WTC11 (cell line): ENCODE measurements at regions not wholly inside any gene's neighbourhood (a gene's known extent, or its start where the extent isn't known, plus 50 kb on each side); places are given as distances from the start of the nearest gene placed in this dataset.

ENCODE experiments used
- ATAC-seq: fragments of 200-7000 bp; cut with Tn5 transposase; 2 replicates; pipeline ENCODE4 v1.10.0; 2021; ENCODE audit warnings: mild to moderate bottlenecking, moderate library complexity
- CTCF ChIA-PET: fragments of 300-600 bp; sonication (Branson Sonifier 250); formaldehyde crosslinking; loops from one replicate; lab custom pipeline; 2021; ENCODE audit warnings: antibody characterized with exemption; lab: Charles Lee
- POLR2A ChIA-PET: fragments of 350-600 bp; sonication (Branson Sonifier 250); formaldehyde crosslinking; loops from one replicate; lab custom pipeline; 2021; ENCODE audit warnings: antibody characterized with exemption; lab: Charles Lee
- DNase-seq: peaks from one replicate; pipeline ENCODE4 v3.0.0; 2021; ENCODE audit warnings: low spot score
- H3K27ac Mint-ChIP-seq: 2 replicates; pipeline ENCODE4 v1.8.0; 2021; ENCODE audit warnings: mixed read lengths
- H3K27me3 Mint-ChIP-seq: 2 replicates; pipeline ENCODE4 v1.8.0; 2021; ENCODE audit warnings: low read depth, mild to moderate bottlenecking, moderate library complexity, mixed read lengths
- H3K36me3 Mint-ChIP-seq: 2 replicates; pipeline ENCODE4 v1.8.0; 2021; ENCODE audit warnings: mixed read lengths
- H3K4me1 Mint-ChIP-seq: 2 replicates; pipeline ENCODE4 v1.8.0; 2022; ENCODE audit warnings: mixed read lengths
- H3K4me3 Mint-ChIP-seq: 2 replicates; pipeline ENCODE4 v1.8.0; 2021; ENCODE audit warnings: mild to moderate bottlenecking, moderate library complexity, mixed read lengths
- H3K9me3 Mint-ChIP-seq: 2 replicates; pipeline ENCODE4 v1.8.0; 2021; ENCODE audit warnings: mixed read lengths
- ATF6 ChIP-seq: sonication (generic); formaldehyde crosslinking; IDR thresholded peaks from 2 replicates; pipeline ENCODE4 v1.8.1; 2023; ENCODE audit warnings: mild to moderate bottlenecking, missing genetic modification reagents
- CBFB ChIP-seq: sonication (generic); formaldehyde crosslinking; IDR thresholded peaks from 2 replicates; pipeline ENCODE4 v1.8.1; 2022; ENCODE audit warnings: mild to moderate bottlenecking, low read depth, missing genetic modification reagents
- E2F4 ChIP-seq: sonication (generic); formaldehyde crosslinking; IDR thresholded peaks from 2 replicates; pipeline ENCODE4 v1.8.1; 2022; ENCODE audit warnings: low read depth, mild to moderate bottlenecking, moderate library complexity, missing genetic modification reagents, borderline replicate concordance
- MXD4 ChIP-seq: fragments of 250-450 bp; sonication (Bioruptor Pico); IDR thresholded peaks from 2 replicates; pipeline ENCODE4 v1.8.0; 2021; ENCODE audit warnings: mild to moderate bottlenecking, moderate library complexity, borderline replicate concordance
- USF1 ChIP-seq: sonication (generic); formaldehyde crosslinking; IDR thresholded peaks from 2 replicates; pipeline ENCODE4 v1.8.0; 2022; ENCODE audit warnings: mild to moderate bottlenecking, missing genetic modification reagents
- ZNF317 ChIP-seq: sonication (generic); formaldehyde crosslinking; IDR thresholded peaks from 2 replicates; pipeline ENCODE4 v1.8.1; 2023; ENCODE audit warnings: low read depth, mild to moderate bottlenecking, moderate library complexity, missing genetic modification reagents, borderline replicate concordance
- ZNF396 ChIP-seq: fragments of 250-450 bp; sonication (Bioruptor Pico); IDR thresholded peaks from 2 replicates; pipeline ENCODE4 v1.8.0; 2021; ENCODE audit warnings: mild to moderate bottlenecking, moderate library complexity, borderline replicate concordance
- ZNF416 ChIP-seq: fragments of 250-450 bp; sonication (Bioruptor Pico); IDR thresholded peaks from 2 replicates; pipeline ENCODE4 v1.9.0; 2021; ENCODE audit warnings: mild to moderate bottlenecking, inconsistent platforms
- TF ChIP-seq, protein P1 (sequence below): sonication (generic); formaldehyde crosslinking; IDR thresholded peaks from 2 replicates; pipeline ENCODE4 v1.8.0; 2022; ENCODE audit warnings: missing genetic modification reagents
- TF ChIP-seq, protein P2 (sequence below): sonication (generic); formaldehyde crosslinking; conservative IDR thresholded peaks from 2 replicates; pipeline ENCODE4 v1.8.1; 2023; ENCODE audit warnings: mild to moderate bottlenecking, low read depth, missing genetic modification reagents, moderate library complexity
- TF ChIP-seq, protein P3 (sequence below): sonication (generic); formaldehyde crosslinking; IDR thresholded peaks from 2 replicates; pipeline ENCODE4 v1.8.1; 2022; ENCODE audit warnings: low read depth, missing genetic modification reagents, borderline replicate concordance
- TF ChIP-seq, protein P4 (sequence below): sonication (generic); formaldehyde crosslinking; IDR thresholded peaks from 2 replicates; pipeline ENCODE4 v1.8.1; 2022; ENCODE audit warnings: missing genetic modification reagents, borderline replicate concordance
- TF ChIP-seq, protein P5 (sequence below): sonication (generic); formaldehyde crosslinking; IDR thresholded peaks from 2 replicates; pipeline ENCODE4 v1.8.0; 2023; ENCODE audit warnings: missing genetic modification reagents, mild to moderate bottlenecking, borderline replicate concordance

- TF ChIP-seq USF1 (CRISPR knock-in tag) (no peak), E2F4 (CRISPR knock-in tag) (no peak), CBFB (CRISPR knock-in tag) (no peak), ATF6 (CRISPR knock-in tag) (no peak), ZNF396 (no peak), ZNF317 (no peak), MXD4 (CRISPR knock-in tag) (no peak), ZNF416 (CRISPR knock-in tag) (no peak)
- TF ChIP-seq, protein P1, sequence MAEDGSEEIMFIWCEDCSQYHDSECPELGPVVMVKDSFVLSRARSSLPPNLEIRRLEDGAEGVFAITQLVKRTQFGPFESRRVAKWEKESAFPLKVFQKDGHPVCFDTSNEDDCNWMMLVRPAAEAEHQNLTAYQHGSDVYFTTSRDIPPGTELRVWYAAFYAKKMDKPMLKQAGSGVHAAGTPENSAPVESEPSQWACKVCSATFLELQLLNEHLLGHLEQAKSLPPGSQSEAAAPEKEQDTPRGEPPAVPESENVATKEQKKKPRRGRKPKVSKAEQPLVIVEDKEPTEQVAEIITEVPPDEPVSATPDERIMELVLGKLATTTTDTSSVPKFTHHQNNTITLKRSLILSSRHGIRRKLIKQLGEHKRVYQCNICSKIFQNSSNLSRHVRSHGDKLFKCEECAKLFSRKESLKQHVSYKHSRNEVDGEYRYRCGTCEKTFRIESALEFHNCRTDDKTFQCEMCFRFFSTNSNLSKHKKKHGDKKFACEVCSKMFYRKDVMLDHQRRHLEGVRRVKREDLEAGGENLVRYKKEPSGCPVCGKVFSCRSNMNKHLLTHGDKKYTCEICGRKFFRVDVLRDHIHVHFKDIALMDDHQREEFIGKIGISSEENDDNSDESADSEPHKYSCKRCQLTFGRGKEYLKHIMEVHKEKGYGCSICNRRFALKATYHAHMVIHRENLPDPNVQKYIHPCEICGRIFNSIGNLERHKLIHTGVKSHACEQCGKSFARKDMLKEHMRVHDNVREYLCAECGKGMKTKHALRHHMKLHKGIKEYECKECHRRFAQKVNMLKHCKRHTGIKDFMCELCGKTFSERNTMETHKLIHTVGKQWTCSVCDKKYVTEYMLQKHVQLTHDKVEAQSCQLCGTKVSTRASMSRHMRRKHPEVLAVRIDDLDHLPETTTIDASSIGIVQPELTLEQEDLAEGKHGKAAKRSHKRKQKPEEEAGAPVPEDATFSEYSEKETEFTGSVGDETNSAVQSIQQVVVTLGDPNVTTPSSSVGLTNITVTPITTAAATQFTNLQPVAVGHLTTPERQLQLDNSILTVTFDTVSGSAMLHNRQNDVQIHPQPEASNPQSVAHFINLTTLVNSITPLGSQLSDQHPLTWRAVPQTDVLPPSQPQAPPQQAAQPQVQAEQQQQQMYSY (CRISPR knock-in tag): no peak
- TF ChIP-seq, protein P2, sequence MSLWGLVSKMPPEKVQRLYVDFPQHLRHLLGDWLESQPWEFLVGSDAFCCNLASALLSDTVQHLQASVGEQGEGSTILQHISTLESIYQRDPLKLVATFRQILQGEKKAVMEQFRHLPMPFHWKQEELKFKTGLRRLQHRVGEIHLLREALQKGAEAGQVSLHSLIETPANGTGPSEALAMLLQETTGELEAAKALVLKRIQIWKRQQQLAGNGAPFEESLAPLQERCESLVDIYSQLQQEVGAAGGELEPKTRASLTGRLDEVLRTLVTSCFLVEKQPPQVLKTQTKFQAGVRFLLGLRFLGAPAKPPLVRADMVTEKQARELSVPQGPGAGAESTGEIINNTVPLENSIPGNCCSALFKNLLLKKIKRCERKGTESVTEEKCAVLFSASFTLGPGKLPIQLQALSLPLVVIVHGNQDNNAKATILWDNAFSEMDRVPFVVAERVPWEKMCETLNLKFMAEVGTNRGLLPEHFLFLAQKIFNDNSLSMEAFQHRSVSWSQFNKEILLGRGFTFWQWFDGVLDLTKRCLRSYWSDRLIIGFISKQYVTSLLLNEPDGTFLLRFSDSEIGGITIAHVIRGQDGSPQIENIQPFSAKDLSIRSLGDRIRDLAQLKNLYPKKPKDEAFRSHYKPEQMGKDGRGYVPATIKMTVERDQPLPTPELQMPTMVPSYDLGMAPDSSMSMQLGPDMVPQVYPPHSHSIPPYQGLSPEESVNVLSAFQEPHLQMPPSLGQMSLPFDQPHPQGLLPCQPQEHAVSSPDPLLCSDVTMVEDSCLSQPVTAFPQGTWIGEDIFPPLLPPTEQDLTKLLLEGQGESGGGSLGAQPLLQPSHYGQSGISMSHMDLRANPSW (CRISPR knock-in tag): no peak
- TF ChIP-seq, protein P3, sequence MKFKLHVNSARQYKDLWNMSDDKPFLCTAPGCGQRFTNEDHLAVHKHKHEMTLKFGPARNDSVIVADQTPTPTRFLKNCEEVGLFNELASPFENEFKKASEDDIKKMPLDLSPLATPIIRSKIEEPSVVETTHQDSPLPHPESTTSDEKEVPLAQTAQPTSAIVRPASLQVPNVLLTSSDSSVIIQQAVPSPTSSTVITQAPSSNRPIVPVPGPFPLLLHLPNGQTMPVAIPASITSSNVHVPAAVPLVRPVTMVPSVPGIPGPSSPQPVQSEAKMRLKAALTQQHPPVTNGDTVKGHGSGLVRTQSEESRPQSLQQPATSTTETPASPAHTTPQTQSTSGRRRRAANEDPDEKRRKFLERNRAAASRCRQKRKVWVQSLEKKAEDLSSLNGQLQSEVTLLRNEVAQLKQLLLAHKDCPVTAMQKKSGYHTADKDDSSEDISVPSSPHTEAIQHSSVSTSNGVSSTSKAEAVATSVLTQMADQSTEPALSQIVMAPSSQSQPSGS (CRISPR knock-in tag): no peak
- TF ChIP-seq, protein P4, sequence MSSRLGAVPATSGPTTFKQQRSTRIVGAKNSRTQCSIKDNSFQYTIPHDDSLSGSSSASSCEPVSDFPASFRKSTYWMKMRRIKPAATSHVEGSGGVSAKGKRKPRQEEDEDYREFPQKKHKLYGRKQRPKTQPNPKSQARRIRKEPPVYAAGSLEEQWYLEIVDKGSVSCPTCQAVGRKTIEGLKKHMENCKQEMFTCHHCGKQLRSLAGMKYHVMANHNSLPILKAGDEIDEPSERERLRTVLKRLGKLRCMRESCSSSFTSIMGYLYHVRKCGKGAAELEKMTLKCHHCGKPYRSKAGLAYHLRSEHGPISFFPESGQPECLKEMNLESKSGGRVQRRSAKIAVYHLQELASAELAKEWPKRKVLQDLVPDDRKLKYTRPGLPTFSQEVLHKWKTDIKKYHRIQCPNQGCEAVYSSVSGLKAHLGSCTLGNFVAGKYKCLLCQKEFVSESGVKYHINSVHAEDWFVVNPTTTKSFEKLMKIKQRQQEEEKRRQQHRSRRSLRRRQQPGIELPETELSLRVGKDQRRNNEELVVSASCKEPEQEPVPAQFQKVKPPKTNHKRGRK (CRISPR knock-in tag): no peak
- TF ChIP-seq, protein P5, sequence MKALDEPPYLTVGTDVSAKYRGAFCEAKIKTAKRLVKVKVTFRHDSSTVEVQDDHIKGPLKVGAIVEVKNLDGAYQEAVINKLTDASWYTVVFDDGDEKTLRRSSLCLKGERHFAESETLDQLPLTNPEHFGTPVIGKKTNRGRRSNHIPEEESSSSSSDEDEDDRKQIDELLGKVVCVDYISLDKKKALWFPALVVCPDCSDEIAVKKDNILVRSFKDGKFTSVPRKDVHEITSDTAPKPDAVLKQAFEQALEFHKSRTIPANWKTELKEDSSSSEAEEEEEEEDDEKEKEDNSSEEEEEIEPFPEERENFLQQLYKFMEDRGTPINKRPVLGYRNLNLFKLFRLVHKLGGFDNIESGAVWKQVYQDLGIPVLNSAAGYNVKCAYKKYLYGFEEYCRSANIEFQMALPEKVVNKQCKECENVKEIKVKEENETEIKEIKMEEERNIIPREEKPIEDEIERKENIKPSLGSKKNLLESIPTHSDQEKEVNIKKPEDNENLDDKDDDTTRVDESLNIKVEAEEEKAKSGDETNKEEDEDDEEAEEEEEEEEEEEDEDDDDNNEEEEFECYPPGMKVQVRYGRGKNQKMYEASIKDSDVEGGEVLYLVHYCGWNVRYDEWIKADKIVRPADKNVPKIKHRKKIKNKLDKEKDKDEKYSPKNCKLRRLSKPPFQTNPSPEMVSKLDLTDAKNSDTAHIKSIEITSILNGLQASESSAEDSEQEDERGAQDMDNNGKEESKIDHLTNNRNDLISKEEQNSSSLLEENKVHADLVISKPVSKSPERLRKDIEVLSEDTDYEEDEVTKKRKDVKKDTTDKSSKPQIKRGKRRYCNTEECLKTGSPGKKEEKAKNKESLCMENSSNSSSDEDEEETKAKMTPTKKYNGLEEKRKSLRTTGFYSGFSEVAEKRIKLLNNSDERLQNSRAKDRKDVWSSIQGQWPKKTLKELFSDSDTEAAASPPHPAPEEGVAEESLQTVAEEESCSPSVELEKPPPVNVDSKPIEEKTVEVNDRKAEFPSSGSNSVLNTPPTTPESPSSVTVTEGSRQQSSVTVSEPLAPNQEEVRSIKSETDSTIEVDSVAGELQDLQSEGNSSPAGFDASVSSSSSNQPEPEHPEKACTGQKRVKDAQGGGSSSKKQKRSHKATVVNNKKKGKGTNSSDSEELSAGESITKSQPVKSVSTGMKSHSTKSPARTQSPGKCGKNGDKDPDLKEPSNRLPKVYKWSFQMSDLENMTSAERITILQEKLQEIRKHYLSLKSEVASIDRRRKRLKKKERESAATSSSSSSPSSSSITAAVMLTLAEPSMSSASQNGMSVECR: no peak
- no peaks in the 10 kb centered on the region for H3K4me1 Mint-ChIP-seq
- POLR2A ChIA-PET: no interaction called here
- H3K9me3 Mint-ChIP-seq: no peaks in the 10 kb centered on the region
- no peak overlapping the region for H3K4me3 Mint-ChIP-seq
- no peaks in the 10 kb centered on the region for H3K27me3 Mint-ChIP-seq
- ATAC-seq (no peak), DNase-seq (no peak)
- CTCF ChIA-PET: interaction anchor here (1.3 kb wide), 1 partner anchor 11 kb away, joined by 4 read pairs; no protein-coding TSS in a partner anchor
- H3K27ac Mint-ChIP-seq: no peak overlapping the region
- H3K36me3 Mint-ChIP-seq: no peaks in the 10 kb centered on the region
These were observed 496.6 kb downstream of the TRAM1L1 start for GRCh38 chr4:116588783-116589182.
